HUDEP-2 (cell line): ENCODE measurements at regions not wholly inside any gene's neighbourhood (a gene's known extent, or its start where the extent isn't known, plus 50 kb on each side); places are given as distances from the start of the nearest gene placed in this dataset.
"Not testable (repeated sequence)": the region's sequence is repeated elsewhere in the genome, so short reads cannot be mapped to it uniquely, and the experiment has no call there.

Experiments used
- DNase-seq, 76 experiments: peaks; one replicate each; lab custom pipeline; 2025; ENCODE audit not compliant: unreplicated experiment in 76 of 76; lab: John Stamatoyannopoulos, UW

GRCh38 chr7:54343511-54343910 lies 198.7 kb upstream of the VSTM2A start:
- DNase-seq, result no peak

- no peak for DNase-seq
Measured at GRCh38 chr7:54345746-54346145, 196.4 kb upstream of the VSTM2A start.

- DNase-seq, result no peak
Measured at GRCh38 chr7:54349229-54349628, 192.9 kb upstream of the VSTM2A start.

GRCh38 chr7:54354436-54354835 lies 187.7 kb upstream of the VSTM2A start:
- DNase-seq, result no peak

GRCh38 chr7:54355842-54356241 lies 186.3 kb upstream of the VSTM2A start:
- no peak for DNase-seq

GRCh38 chr7:54360075-54360840 lies 181.9 kb upstream of the VSTM2A start:
- no peak for DNase-seq

GRCh38 chr7:54390565-54390964 lies 151.6 kb upstream of the VSTM2A start:
- DNase-seq, result no peak

- DNase-seq, result no peak
Measured at GRCh38 chr7:54392935-54393334, 149.2 kb upstream of the VSTM2A start.

- DNase-seq, result peak in 4 of 76 experiments; percentile 0 to 1 (median 1)
Measured at GRCh38 chr7:54394834-54395233, 147.3 kb upstream of the VSTM2A start.

GRCh38 chr7:54397836-54398612 lies 144.2 kb upstream of the VSTM2A start:
- DNase-seq, result no peak

- DNase-seq, result no peak
Measured at GRCh38 chr7:54398863-54399262, 143.3 kb upstream of the VSTM2A start.

- no peak for DNase-seq
Measured at GRCh38 chr7:54409917-54410316, 132.3 kb upstream of the VSTM2A start.

GRCh38 chr7:54416678-54417077 lies 125.5 kb upstream of the VSTM2A start:
- no peak for DNase-seq

- DNase-seq, result no peak
Measured at GRCh38 chr7:54419209-54419608, 123.0 kb upstream of the VSTM2A start.

- DNase-seq, result no peak
Measured at GRCh38 chr7:54426406-54426805, 115.8 kb upstream of the VSTM2A start.

GRCh38 chr7:54429111-54429510 lies 113.1 kb upstream of the VSTM2A start:
- no peak for DNase-seq

GRCh38 chr7:54439391-54439790 lies 102.8 kb upstream of the VSTM2A start:
- DNase-seq, result no peak

- not testable (repeated sequence) for DNase-seq
Measured at GRCh38 chr7:54444046-54444686, 98.0 kb upstream of the VSTM2A start.

GRCh38 chr7:54453168-54453567 lies 89.0 kb upstream of the VSTM2A start:
- DNase-seq, result not testable (repeated sequence)

- DNase-seq, result not testable (repeated sequence)
Measured at GRCh38 chr7:54454700-54455099, 87.5 kb upstream of the VSTM2A start.

GRCh38 chr7:54465095-54465494 lies 77.1 kb upstream of the VSTM2A start:
- no peak for DNase-seq

GRCh38 chr7:54469740-54470139 lies 72.4 kb upstream of the VSTM2A start:
- no peak for DNase-seq
